ENCODE measurements at regions not wholly inside any gene's neighbourhood (a gene's known extent, or its start where the extent isn't known, plus 50 kb on each side); places are given as distances from the start of the nearest gene placed in this dataset.

DNA sequence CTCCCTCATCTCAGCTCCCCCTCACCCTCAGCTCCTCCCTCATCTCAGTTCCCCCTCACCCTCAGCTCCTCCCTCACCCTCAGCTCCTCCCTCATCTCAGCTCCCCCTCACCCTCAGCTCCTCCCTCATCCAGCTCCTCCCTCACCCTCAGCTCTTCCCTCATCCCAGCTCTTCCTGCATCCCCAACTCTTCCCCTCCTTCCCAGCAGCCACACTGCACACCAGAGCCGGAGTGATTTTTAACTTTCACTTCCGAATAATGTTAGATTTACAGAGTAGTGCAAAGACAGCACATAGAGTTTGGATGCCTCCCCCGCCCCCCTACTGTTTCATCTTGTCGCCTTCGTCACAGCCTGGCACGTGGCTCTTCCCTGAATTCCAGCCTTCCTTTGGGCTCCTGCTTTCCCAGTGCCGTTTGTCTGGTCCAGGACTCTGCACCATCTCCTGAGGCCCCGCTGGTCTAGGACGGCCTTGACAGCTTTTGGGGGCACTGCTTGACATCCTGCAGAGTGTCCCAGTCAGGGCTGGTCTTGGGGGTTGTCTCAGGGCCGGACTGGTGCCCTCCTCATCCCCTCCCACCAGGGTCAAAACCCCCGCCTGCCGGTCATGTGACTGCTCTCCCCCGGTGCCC, 110.2 kb downstream of the FAM53A start:
- no peak overlapping the region for H3K27ac ChIP-seq
- DNase-seq = no peak
- no peaks in the 10 kb centered on the region for H3K4me1 ChIP-seq
- no peak overlapping the region for H3K4me3 ChIP-seq
- no peaks in the 10 kb centered on the region for H3K36me3 ChIP-seq
- TF ChIP-seq POLR2A (IDR thresholded peaks at IDR 0.05) = no peak
- TF ChIP-seq, protein P1, sequence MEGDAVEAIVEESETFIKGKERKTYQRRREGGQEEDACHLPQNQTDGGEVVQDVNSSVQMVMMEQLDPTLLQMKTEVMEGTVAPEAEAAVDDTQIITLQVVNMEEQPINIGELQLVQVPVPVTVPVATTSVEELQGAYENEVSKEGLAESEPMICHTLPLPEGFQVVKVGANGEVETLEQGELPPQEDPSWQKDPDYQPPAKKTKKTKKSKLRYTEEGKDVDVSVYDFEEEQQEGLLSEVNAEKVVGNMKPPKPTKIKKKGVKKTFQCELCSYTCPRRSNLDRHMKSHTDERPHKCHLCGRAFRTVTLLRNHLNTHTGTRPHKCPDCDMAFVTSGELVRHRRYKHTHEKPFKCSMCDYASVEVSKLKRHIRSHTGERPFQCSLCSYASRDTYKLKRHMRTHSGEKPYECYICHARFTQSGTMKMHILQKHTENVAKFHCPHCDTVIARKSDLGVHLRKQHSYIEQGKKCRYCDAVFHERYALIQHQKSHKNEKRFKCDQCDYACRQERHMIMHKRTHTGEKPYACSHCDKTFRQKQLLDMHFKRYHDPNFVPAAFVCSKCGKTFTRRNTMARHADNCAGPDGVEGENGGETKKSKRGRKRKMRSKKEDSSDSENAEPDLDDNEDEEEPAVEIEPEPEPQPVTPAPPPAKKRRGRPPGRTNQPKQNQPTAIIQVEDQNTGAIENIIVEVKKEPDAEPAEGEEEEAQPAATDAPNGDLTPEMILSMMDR (IDR thresholded peaks at IDR 0.05) = no peak
- no peaks in the 10 kb centered on the region for H3K27me3 ChIP-seq
- no peaks in the 10 kb centered on the region for H3K9me3 ChIP-seq

- no peak overlapping the region for H3K27ac ChIP-seq
- H3K4me1 ChIP-seq = no peaks in the 10 kb centered on the region
- no peaks in the 10 kb centered on the region for H3K9me3 ChIP-seq
- H3K4me3 ChIP-seq = no peak overlapping the region
- no peaks in the 10 kb centered on the region for H3K27me3 ChIP-seq
- H3K36me3 ChIP-seq = no peaks in the 10 kb centered on the region
- no peak for TF ChIP-seq POLR2A (IDR thresholded peaks at IDR 0.05)
- TF ChIP-seq, protein P1 (IDR thresholded peaks at IDR 0.05) = no peak
- DNase-seq = no peak
Measured at GRCh38 chr4:1572964-1573720, 111.0 kb downstream of the FAM53A start.

DNA sequence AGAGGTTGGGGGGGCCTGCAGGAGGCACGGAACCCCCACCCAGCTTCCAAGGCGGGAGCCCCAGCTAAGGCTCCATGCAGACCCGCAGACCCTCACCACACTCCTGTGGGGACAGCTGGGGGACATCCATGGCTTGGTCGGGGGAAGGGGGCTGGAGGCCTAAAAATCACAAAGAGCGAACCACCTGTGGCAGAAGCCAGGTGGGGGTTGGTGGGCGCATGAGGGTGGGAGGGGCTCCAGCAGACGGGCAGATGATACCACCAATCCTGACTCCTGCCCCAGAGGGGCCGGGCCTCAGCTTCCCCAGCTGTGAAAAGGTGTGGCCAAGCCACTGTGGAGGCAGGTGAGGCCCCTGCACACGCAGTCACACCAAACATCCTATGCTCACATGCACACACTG, 111.6 kb downstream of the FAM53A start:
- no peak for DNase-seq
- H3K4me3 ChIP-seq = no peak overlapping the region
- no peaks in the 10 kb centered on the region for H3K4me1 ChIP-seq
- TF ChIP-seq POLR2A (IDR thresholded peaks at IDR 0.05) = no peak
- TF ChIP-seq, protein P1 (IDR thresholded peaks at IDR 0.05) = no peak
- no peaks in the 10 kb centered on the region for H3K36me3 ChIP-seq
- H3K27ac ChIP-seq = no peak overlapping the region
- H3K9me3 ChIP-seq = no peaks in the 10 kb centered on the region
- H3K27me3 ChIP-seq = no peaks in the 10 kb centered on the region

- H3K4me1 ChIP-seq = no peaks in the 10 kb centered on the region
- H3K27me3 ChIP-seq = no peaks in the 10 kb centered on the region
- no peaks in the 10 kb centered on the region for H3K9me3 ChIP-seq
- TF ChIP-seq POLR2A (IDR thresholded peaks at IDR 0.05) = no peak
- TF ChIP-seq, protein P1 (IDR thresholded peaks at IDR 0.05) = no peak
- DNase-seq = no peak
- H3K27ac ChIP-seq = no peak overlapping the region
- no peak overlapping the region for H3K4me3 ChIP-seq
- H3K36me3 ChIP-seq = no peaks in the 10 kb centered on the region
Measured at GRCh38 chr4:1572010-1572385, 112.1 kb downstream of the FAM53A start.

DNA sequence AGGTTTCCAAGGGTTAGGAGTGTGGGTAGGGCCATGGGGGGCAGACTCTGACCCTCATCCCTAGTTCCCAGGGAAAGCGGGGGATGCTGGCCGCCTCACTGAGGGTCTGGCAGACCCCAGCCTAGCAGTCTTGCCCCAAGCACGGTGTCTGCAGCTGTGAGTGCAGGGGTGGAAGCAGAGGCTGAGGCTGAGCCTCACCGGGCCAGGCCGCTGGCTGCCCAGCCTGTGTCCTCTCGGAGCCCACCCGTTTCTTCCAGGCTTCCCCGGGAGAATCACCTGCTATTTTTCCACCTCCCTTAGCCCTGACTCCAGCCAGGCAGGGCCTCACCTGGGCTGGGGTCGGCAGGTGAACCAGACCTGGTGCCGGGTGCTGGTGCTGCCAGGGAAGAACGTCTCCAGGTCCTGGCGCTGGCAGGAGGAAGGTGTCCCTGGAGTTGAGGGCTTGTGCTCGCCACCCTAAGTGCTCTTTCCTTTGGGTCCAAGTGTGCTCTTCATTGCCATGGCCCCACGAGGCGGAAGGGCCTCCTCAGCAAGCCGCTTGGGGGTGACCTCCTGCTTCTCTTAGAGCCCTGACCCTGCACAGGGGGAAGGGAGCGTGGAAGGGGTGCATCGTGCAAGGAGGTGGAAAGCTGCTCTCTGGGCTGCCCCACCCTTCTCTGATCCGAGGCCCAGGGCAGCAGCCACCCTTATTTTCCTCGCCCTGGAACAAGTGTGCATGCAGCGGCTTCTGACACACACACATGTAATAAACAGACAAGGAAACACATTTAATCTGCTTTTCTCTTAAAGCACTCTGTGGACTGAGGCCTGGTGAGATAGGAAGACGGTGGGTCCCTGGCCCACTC, 112.7 kb downstream of the FAM53A start:
- no peak overlapping the region for H3K4me3 ChIP-seq
- H3K4me1 ChIP-seq = no peaks in the 10 kb centered on the region
- no peak overlapping the region for H3K27ac ChIP-seq
- H3K9me3 ChIP-seq = no peaks in the 10 kb centered on the region
- no peaks in the 10 kb centered on the region for H3K27me3 ChIP-seq
- no peaks in the 10 kb centered on the region for H3K36me3 ChIP-seq
- no peak for DNase-seq
- TF ChIP-seq, protein P1 (IDR thresholded peaks at IDR 0.05) = no peak
- TF ChIP-seq POLR2A (IDR thresholded peaks at IDR 0.05) = no peak

Data from Peyer's patch (tissue), 4 donors.